BE2C (cell line): ENCODE measurements at regions not wholly inside any gene's neighbourhood (a gene's known extent, or its start where the extent isn't known, plus 50 kb on each side); places are given as distances from the start of the nearest gene placed in this dataset.

Source experiments
- DNase-seq: peaks from one replicate; pipeline ENCODE4 v3.0.0-alpha.2; 2020
- H3K27me3 ChIP-seq: fragments of 250-450 bp; sonication (Bioruptor Pico); 2 replicates; pipeline ENCODE4 v1.5.1; 2020; ENCODE audit warnings: mild to moderate bottlenecking
- H3K36me3 ChIP-seq: fragments of 250-450 bp; sonication (Bioruptor Pico); 2 replicates; pipeline ENCODE4 v1.5.1; 2020; ENCODE audit warnings: mild to moderate bottlenecking
- H3K4me1 ChIP-seq: fragments of 250-450 bp; sonication (Bioruptor Pico); 2 replicates; pipeline ENCODE4 v1.5.1; 2020
- H3K4me3 ChIP-seq: 2 replicates; pipeline ENCODE4 v1.5.1; 2011; ENCODE audit warnings: low read depth, low read length
- H3K9me3 ChIP-seq: fragments of 250-450 bp; sonication (Bioruptor Pico); 2 replicates; pipeline ENCODE4 v1.5.1; 2020
- CTCF ChIP-seq: IDR thresholded peaks from 2 replicates; pipeline ENCODE4 v1.5.1; 2012; ENCODE audit warnings: mild to moderate bottlenecking, low read depth, low read length

- H3K27me3 ChIP-seq, result no peaks in the 10 kb centered on the region
- DNase-seq, result no peak
- H3K36me3 ChIP-seq, result no peaks in the 10 kb centered on the region
- H3K4me3 ChIP-seq, result no peak overlapping the region
- peaks cover 3% of the 10 kb centered on the region; the same call in 1 of the 2 replicates for H3K4me1 ChIP-seq
- no peak for TF ChIP-seq CTCF
- no peaks in the 10 kb centered on the region for H3K9me3 ChIP-seq
Measured at GRCh38 chr7:130925136-130925794, 191.3 kb upstream of the KLF14 start.

- TF ChIP-seq CTCF, result no peak
- H3K4me1 ChIP-seq, result peaks cover 3% of the 10 kb centered on the region; the same call in 1 of the 2 replicates
- no peaks in the 10 kb centered on the region for H3K27me3 ChIP-seq
- H3K4me3 ChIP-seq, result no peak overlapping the region
- no peaks in the 10 kb centered on the region for H3K36me3 ChIP-seq
- no peaks in the 10 kb centered on the region for H3K9me3 ChIP-seq
- no peak for DNase-seq
Measured at GRCh38 chr7:130926001-130926691, 192.1 kb upstream of the KLF14 start.

- Histone ChIP-seq H3K4me3 (no peak overlapping the region), H3K36me3 (no peaks in the 10 kb centered on the region), H3K9me3 (no peaks in the 10 kb centered on the region), H3K4me1 (peaks cover 3% of the 10 kb centered on the region; the same call in 1 of the 2 replicates), H3K27me3 (no peaks in the 10 kb centered on the region)
- no peak for TF ChIP-seq CTCF
- DNase-seq, result no peak
Measured at GRCh38 chr7:130927062-130927461, 193.1 kb upstream of the KLF14 start.

- Histone ChIP-seq H3K4me1 (peaks cover 3% of the 10 kb centered on the region; the same call in 1 of the 2 replicates), H3K4me3 (no peak overlapping the region), H3K27me3 (no peaks in the 10 kb centered on the region), H3K36me3 (no peaks in the 10 kb centered on the region), H3K9me3 (no peaks in the 10 kb centered on the region)
- no peak for DNase-seq
- TF ChIP-seq CTCF, result no peak
Measured at GRCh38 chr7:130927564-130927963, 193.6 kb upstream of the KLF14 start.

- Histone ChIP-seq H3K27me3 (no peaks in the 10 kb centered on the region), H3K9me3 (no peaks in the 10 kb centered on the region), H3K36me3 (no peaks in the 10 kb centered on the region), H3K4me3 (no peak overlapping the region), H3K4me1 (no peaks in the 10 kb centered on the region)
- DNase-seq, result no peak
- no peak for TF ChIP-seq CTCF
Measured at GRCh38 chr7:130929896-130930659, 196.1 kb upstream of the KLF14 start.
